ENCODE measurements at regions not wholly inside any gene's neighbourhood (a gene's known extent, or its start where the extent isn't known, plus 50 kb on each side); places are given as distances from the start of the nearest gene placed in this dataset.

DNA sequence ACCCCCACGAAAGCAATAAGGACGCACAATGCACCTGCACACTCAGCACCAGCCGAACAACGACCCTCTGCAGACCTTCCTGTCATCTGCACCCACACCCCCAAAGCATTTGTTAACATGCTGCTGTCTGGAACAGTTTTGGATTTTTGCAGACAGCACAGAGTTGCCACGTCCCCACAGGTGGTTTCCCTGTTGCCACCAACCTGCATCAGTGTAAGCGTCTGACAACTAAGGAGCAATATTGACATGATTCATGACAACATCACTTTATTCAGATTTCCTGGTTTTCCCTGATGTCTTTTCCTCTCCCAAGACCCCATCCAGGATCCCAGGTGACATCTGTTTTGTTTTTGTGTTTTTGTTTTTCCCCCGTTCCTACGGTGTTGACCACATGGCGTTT, 150.7 kb upstream of the C14orf180 start:
- 3% methylated on average over 7 of the region's 9 CpGs for WGBS (ENCODE audit: insufficient coverage, low coverage, missing lambda C conversion rate)
- ChIA-PET CTCF (ENCODE audit: low intra/inter-chr PET ratio) (no interaction called here), POLR2A (no interaction called here)
- Histone ChIP-seq H3K27ac (ENCODE audit: extremely low read depth, low read depth, low read length) (no peak overlapping the region), H3K9ac (ENCODE audit: insufficient read depth in 1 of 2, low read depth in 2 of 2, low read length in 2 of 2) (no peak overlapping the region), H3K79me2 (ENCODE audit: control insufficient read depth, insufficient read depth, low read length) (no peaks in the 10 kb centered on the region), H3K36me3 (ENCODE audit: control insufficient read depth, insufficient read depth, low read length) (no peaks in the 10 kb centered on the region), H3K9me1 (ENCODE audit: control insufficient read depth, insufficient read depth, low read length) (no peaks in the 10 kb centered on the region), H3K4me1 (replicated peaks in 1 of 2; ENCODE audit: control insufficient read depth in 2 of 2, insufficient read depth in 2 of 2, low read length in 2 of 2) (no peaks in the 10 kb centered on the region; a peak in 1 of 5 replicates), H2AFZ (ENCODE audit: low read depth, low read length) (no peak overlapping the region), H3K4me2 (ENCODE audit: insufficient read depth, low read length) (no peak overlapping the region), H3K27me3 (ENCODE audit: control insufficient read depth in 2 of 2, insufficient read depth in 2 of 2, low read length in 2 of 2) (peaks cover 0 to 11% of the 10 kb centered on the region in 2 experiments; a peak in 2 of 5 replicates), H3K9me3 (replicated peaks; ENCODE audit: control insufficient read depth, insufficient read depth, low read depth, low read length) (no peaks in the 10 kb centered on the region), H4K20me1 (replicated peaks; ENCODE audit: control insufficient read depth, insufficient read depth, low read length) (no peaks in the 10 kb centered on the region), H3K4me3 (no peak overlapping the region)
- ATAC-seq: no peak
- no TSS peak for BruUV-seq (replicated peaks)
- in situ Hi-C loops (cut with MboI): no loop called here
- no peak for FAIRE-seq
- DNase-seq (ENCODE audit: extremely low read depth in 1 of 4, low spot score in 3 of 4): no peak
- intact Hi-C loops (cut with micrococcal nuclease): no loop called here
- no peak for TF ChIP-seq HOXB6 (CRISPR knock-in tag; IDR thresholded peaks at IDR 0.05; ENCODE audit: borderline replicate concordance)
- no peak for TF ChIP-seq NFIX (CRISPR knock-in tag; IDR thresholded peaks at IDR 0.05; ENCODE audit: low read depth)
- no peak for TF ChIP-seq RBFOX2 (IDR thresholded peaks at IDR 0.05; ENCODE audit: low read depth, low read length)
- TF ChIP-seq, protein P1, sequence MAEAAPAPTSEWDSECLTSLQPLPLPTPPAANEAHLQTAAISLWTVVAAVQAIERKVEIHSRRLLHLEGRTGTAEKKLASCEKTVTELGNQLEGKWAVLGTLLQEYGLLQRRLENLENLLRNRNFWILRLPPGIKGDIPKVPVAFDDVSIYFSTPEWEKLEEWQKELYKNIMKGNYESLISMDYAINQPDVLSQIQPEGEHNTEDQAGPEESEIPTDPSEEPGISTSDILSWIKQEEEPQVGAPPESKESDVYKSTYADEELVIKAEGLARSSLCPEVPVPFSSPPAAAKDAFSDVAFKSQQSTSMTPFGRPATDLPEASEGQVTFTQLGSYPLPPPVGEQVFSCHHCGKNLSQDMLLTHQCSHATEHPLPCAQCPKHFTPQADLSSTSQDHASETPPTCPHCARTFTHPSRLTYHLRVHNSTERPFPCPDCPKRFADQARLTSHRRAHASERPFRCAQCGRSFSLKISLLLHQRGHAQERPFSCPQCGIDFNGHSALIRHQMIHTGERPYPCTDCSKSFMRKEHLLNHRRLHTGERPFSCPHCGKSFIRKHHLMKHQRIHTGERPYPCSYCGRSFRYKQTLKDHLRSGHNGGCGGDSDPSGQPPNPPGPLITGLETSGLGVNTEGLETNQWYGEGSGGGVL (CRISPR knock-in tag; IDR thresholded peaks at IDR 0.05): no peak
- TF ChIP-seq SMARCC2 (IDR thresholded peaks at IDR 0.05; ENCODE audit: low read depth): no peak
- TF ChIP-seq, protein P2, sequence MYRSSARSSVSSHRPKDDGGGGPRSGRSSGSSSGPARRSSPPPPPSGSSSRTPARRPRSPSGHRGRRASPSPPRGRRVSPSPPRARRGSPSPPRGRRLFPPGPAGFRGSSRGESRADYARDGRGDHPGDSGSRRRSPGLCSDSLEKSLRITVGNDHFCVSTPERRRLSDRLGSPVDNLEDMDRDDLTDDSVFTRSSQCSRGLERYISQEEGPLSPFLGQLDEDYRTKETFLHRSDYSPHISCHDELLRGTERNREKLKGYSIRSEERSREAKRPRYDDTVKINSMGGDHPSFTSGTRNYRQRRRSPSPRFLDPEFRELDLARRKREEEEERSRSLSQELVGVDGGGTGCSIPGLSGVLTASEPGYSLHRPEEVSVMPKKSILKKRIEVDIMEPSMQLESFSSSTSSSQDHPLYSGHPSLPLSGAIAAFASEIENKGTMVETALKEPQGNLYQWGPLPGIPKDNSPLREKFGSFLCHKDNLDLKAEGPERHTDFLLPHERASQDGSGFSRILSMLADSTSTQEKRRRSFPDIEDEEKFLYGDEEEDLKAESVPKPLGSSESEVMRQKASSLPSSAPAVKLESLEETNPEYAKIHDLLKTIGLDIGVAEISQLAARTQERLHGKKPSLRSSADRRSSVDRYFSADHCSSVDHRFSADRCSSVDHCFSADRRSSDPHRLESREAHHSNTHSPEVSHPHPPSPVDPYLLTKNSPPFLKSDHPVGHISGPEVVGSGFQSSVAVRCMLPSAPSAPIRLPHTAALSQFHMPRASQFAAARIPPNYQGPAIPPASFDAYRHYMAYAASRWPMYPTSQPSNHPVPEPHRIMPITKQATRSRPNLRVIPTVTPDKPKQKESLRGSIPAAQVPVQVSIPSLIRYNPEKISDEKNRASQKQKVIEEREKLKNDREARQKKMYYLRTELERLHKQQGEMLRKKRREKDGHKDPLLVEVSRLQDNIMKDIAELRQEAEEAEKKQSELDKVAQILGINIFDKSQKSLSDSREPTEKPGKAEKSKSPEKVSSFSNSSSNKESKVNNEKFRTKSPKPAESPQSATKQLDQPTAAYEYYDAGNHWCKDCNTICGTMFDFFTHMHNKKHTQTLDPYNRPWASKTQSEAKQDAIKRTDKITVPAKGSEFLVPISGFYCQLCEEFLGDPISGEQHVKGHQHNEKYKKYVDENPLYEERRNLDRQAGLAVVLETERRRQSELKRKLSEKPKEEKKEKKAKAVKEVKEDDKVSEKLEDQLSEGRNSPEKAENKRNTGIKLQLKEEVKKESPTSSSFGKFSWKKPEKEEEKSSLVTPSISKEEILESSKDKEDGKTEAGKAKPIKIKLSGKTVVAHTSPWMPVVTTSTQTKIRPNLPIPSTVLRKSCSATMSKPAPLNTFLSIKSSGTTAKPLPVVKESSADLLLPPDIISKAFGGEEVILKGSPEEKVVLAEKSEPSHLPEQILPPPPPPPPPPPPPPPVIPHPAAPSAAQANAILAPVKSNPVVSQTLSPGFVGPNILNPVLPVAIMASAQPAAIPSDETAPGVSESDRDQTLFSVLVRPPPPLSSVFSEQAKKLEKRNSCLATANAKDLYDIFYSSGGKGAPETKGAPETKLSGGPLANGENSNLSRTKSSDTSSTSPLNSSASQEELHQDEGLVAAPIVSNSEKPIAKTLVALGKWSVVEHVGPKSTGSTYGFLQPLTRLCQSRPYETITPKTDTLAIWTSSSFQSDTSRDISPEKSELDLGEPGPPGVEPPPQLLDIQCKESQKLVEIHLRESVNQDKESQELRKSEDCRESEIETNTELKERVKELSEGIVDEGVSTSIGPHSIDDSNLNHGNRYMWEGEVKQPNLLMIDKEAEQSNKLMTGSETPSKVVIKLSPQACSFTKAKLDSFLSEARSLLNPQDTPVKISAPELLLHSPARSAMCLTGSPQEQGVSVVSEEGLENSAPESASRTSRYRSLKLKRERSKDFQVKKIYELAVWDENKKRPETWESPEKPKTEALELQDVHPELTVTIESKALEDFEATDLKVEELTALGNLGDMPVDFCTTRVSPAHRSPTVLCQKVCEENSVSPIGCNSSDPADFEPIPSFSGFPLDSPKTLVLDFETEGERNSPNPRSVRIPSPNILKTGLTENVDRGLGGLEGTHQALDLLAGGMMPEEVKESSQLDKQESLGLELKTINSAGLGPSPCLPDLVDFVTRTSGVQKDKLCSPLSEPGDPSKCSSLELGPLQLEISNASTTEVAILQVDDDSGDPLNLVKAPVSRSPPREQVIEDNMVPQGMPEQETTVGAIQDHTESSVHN (IDR thresholded peaks at IDR 0.05; ENCODE audit: borderline replicate concordance in 1 of 2, low read depth in 1 of 2): no peak

Measured in K562 (cell line).